ENCODE measurements at regions not wholly inside any gene's neighbourhood (a gene's known extent, or its start where the extent isn't known, plus 50 kb on each side); places are given as distances from the start of the nearest gene placed in this dataset.
A peak's percentile ranks its signal among the peaks of the same experiment; 100 is the strongest.

DNA sequence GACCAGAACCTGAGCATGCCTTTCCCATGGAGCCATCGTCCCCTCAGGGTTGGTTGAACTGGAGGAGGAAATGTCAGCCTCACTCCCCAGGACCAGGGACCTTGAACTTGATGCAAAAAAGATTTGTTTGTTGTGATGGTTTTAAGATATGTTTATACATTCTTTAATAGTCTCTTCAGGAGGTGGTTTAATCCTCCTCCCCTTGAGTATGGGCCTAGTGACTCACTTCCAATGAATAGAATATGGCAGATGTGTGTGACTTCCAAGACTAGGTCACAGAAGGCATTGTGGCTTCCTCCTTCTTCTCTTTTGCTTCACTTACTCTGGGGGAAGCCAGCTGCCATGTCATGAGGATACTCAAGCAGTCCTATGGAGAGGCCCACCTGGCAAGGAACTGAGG is 81.7 kb upstream of the WNT4 start (continued):
- TF ChIP-seq, protein P1, sequence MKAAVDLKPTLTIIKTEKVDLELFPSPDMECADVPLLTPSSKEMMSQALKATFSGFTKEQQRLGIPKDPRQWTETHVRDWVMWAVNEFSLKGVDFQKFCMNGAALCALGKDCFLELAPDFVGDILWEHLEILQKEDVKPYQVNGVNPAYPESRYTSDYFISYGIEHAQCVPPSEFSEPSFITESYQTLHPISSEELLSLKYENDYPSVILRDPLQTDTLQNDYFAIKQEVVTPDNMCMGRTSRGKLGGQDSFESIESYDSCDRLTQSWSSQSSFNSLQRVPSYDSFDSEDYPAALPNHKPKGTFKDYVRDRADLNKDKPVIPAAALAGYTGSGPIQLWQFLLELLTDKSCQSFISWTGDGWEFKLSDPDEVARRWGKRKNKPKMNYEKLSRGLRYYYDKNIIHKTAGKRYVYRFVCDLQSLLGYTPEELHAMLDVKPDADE (IDR thresholded peaks at IDR 0.05), result no peak
- TF ChIP-seq EZH2 (IDR thresholded peaks at IDR 0.05; ENCODE audit: low read depth, unreplicated experiment), result no peak
- TF ChIP-seq, protein P2, sequence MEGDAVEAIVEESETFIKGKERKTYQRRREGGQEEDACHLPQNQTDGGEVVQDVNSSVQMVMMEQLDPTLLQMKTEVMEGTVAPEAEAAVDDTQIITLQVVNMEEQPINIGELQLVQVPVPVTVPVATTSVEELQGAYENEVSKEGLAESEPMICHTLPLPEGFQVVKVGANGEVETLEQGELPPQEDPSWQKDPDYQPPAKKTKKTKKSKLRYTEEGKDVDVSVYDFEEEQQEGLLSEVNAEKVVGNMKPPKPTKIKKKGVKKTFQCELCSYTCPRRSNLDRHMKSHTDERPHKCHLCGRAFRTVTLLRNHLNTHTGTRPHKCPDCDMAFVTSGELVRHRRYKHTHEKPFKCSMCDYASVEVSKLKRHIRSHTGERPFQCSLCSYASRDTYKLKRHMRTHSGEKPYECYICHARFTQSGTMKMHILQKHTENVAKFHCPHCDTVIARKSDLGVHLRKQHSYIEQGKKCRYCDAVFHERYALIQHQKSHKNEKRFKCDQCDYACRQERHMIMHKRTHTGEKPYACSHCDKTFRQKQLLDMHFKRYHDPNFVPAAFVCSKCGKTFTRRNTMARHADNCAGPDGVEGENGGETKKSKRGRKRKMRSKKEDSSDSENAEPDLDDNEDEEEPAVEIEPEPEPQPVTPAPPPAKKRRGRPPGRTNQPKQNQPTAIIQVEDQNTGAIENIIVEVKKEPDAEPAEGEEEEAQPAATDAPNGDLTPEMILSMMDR (conservative IDR thresholded peaks at IDR 0.05; ENCODE audit: low read depth in 2 of 2), result no peak
- TF ChIP-seq NANOG (IDR thresholded peaks at IDR 0.05; ENCODE audit: borderline replicate concordance), result no peak
- TF ChIP-seq POLR2AphosphoS5 (IDR thresholded peaks at IDR 0.05; ENCODE audit: low read depth), result no peak

DNA sequence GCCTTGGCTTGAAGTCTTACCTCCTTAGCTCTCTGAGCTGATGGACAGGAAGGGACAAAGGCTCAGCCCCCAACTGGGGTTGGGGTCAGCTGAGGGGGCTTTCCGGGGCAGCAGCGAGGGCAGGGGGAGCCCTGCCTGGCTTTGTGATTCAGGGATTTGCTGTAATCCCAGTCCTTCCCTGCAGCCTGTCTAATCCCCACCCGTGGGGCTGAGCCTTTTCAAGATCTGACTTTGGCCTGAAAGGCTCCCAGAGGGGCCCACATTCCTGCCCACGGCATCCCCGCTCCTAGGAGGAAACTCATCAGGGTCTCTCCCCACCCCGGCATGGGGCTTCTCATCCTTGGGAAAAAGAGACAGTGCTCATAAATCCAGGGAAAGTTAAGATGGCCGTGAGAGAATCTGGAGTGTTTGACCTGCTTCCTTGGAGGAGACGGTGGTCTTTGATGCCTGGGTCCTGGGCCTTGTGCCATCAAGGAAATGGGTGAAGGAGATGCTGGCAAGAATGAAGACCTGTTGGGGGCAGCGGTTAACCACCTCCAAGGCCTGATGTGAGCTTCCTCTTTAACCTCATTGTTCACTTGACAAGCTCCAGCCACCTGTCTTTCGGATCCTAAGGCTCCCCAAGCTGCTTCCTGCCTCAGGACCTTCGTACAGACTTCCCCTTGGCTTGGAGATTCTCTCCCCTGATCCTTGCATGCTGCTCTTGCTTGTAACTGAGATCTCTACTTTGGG is 83.1 kb upstream of the WNT4 start:
- no peak overlapping the region for H3K27ac Mint-ChIP-seq
- Histone ChIP-seq H2AFZ (peak overlapping the region; percentile 56; the same call in 1 of the 2 replicates), H3K27me3 (ENCODE audit: insufficient read depth) (no peaks in the 10 kb centered on the region), H3K27ac (ENCODE audit: low read depth) (no peak overlapping the region), H3K36me3 (ENCODE audit: insufficient read depth) (no peaks in the 10 kb centered on the region), H3K9me2 (ENCODE audit: insufficient read depth) (no peaks in the 10 kb centered on the region), H3K4me1 (ENCODE audit: insufficient read depth) (peaks cover 9% of the 10 kb centered on the region; the same call in 1 of the 2 replicates), H3K4me3 (no peak overlapping the region), H3K4me2 (no peak overlapping the region), H3K79me2 (replicated peaks; ENCODE audit: insufficient read depth) (no peaks in the 10 kb centered on the region), H4K20me1 (replicated peaks; ENCODE audit: insufficient read depth) (no peaks in the 10 kb centered on the region), H3F3A (replicated peaks; ENCODE audit: low read depth) (no peaks in the 10 kb centered on the region)
- DNase-seq (ENCODE audit: low spot score), result peak; percentile 69
- H3K36me3 Mint-ChIP-seq (ENCODE audit: low read depth), result no peaks in the 10 kb centered on the region
- 0 out of 3 replicates have a peak, but pooled peaks cover 4% of the 10 kb centered on the region for H3K9me3 Mint-ChIP-seq
- H3K4me1 Mint-ChIP-seq, result peaks cover 12% of the 10 kb centered on the region
- H3K27me3 Mint-ChIP-seq (ENCODE audit: insufficient read depth, low read depth, poor library complexity), result peaks cover 4% of the 10 kb centered on the region
- no peak for TF ChIP-seq NANOG (IDR thresholded peaks at IDR 0.05; ENCODE audit: borderline replicate concordance)
- TF ChIP-seq, protein P2 (conservative IDR thresholded peaks at IDR 0.05; ENCODE audit: low read depth in 2 of 2), result peak; percentile 32 to 68; a peak in 3 of 4 replicates
- peak; percentile 79 for ATAC-seq
- no peak overlapping the region for H3K4me3 Mint-ChIP-seq

DNA sequence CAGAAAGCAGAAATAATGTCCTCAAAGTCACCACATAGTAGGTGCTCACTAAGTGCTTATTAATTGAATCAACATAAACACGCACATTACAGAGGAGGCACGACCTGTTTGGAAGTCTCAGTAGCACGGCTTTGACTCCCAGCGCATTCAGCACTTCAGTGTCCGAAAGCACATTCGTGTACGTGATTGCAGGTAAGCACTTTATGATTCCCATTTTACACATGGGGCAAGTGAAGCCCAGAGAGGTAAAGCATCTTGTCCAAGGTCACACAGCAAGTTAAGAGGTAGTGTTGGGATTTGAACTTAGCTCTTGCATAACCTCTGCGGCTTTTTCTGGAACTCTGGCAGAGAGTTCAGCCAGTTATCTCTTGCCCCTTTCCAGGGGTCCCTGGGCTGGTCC is 85.2 kb upstream of the WNT4 start:
- H4K20me1 ChIP-seq (replicated peaks; ENCODE audit: insufficient read depth), result no peaks in the 10 kb centered on the region
- H3K9me3 Mint-ChIP-seq, result 0 out of 3 replicates have a peak, but pooled peaks cover 4% of the 10 kb centered on the region
- H3K4me1 Mint-ChIP-seq, result peaks cover 14% of the 10 kb centered on the region
- H3K79me2 ChIP-seq (replicated peaks; ENCODE audit: insufficient read depth), result no peaks in the 10 kb centered on the region
- peaks cover 9% of the 10 kb centered on the region; the same call in 1 of the 2 replicates for H3K4me1 ChIP-seq (ENCODE audit: insufficient read depth)
- ATAC-seq, result no peak
- H3K36me3 Mint-ChIP-seq (ENCODE audit: low read depth), result no peaks in the 10 kb centered on the region
- no peak overlapping the region for H3K4me3 ChIP-seq
- no peak overlapping the region for H3K4me3 Mint-ChIP-seq
- DNase-seq (ENCODE audit: low spot score), result no peak
- H2AFZ ChIP-seq, result no peak overlapping the region
- H3K27ac ChIP-seq (ENCODE audit: low read depth), result no peak overlapping the region
- H3F3A ChIP-seq (replicated peaks; ENCODE audit: low read depth), result no peaks in the 10 kb centered on the region
- no peak overlapping the region for H3K4me2 ChIP-seq
- peaks cover 7% of the 10 kb centered on the region for H3K27me3 Mint-ChIP-seq (ENCODE audit: insufficient read depth, low read depth, poor library complexity)
- H3K27ac Mint-ChIP-seq, result no peak overlapping the region
- H3K9me2 ChIP-seq (ENCODE audit: insufficient read depth), result no peaks in the 10 kb centered on the region
- H3K36me3 ChIP-seq (ENCODE audit: insufficient read depth), result no peaks in the 10 kb centered on the region
- no peaks in the 10 kb centered on the region for H3K27me3 ChIP-seq (ENCODE audit: insufficient read depth)
- TF ChIP-seq NANOG (IDR thresholded peaks at IDR 0.05; ENCODE audit: borderline replicate concordance) (no peak), ZNF114 (CRISPR knock-in tag; IDR thresholded peaks at IDR 0.05) (no peak)
- TF ChIP-seq, protein P2 (conservative IDR thresholded peaks at IDR 0.05; ENCODE audit: low read depth in 2 of 2), result no peak
